H1 (cell line): ENCODE measurements at regions not wholly inside any gene's neighbourhood (a gene's known extent, or its start where the extent isn't known, plus 50 kb on each side); places are given as distances from the start of the nearest gene placed in this dataset.

Experiments used
- BRCA1 ChIP-seq: IDR thresholded peaks from 2 replicates; pipeline ENCODE4 v1.6.1; 2012; ENCODE audit warnings: low read depth, low read length, improper control_type of control experiment
- CHD2 ChIP-seq: IDR thresholded peaks from 2 replicates; pipeline ENCODE4 v1.6.1; 2012; ENCODE audit warnings: low read length, improper control_type of control experiment
- EZH2 ChIP-seq: fragments of 200-600 bp; sonication (generic); IDR thresholded peaks from 2 replicates; pipeline ENCODE4 v1.7.1; 2012; ENCODE audit warnings: low read depth, mild to moderate bottlenecking, moderate library complexity, low read length, inconsistent platforms; ENCODE audit not compliant: severe bottlenecking
- NRF1 ChIP-seq: IDR thresholded peaks from 2 replicates; pipeline ENCODE4 v1.6.1; 2011; ENCODE audit warnings: mild to moderate bottlenecking, low read depth, low read length, improper control_type of control experiment
- POLR2A ChIP-seq, 2 experiments: IDR thresholded peaks; 1 replicate in 1 of 2; 2 replicates in 1 of 2; pipeline ENCODE4 v1.6.1; 2011; ENCODE audit warnings: low read depth in 2 of 2, low read length in 2 of 2, mild to moderate bottlenecking in 2 of 2; ENCODE audit errors: control extremely low read depth in 1 of 2
- POLR2AphosphoS5 ChIP-seq: IDR thresholded peaks from 2 replicates; pipeline ENCODE4 v1.6.1; 2011; ENCODE audit warnings: low read depth, low read length
- TF ChIP-seq, protein P1 (sequence below): fragments of 300-600 bp; sonication (generic); IDR thresholded peaks from 2 replicates; pipeline ENCODE4 v1.7.1; 2012; ENCODE audit warnings: low read length, moderate library complexity, mild to moderate bottlenecking, inconsistent platforms; ENCODE audit not compliant: insufficient replicate concordance
- TF ChIP-seq, protein P2 (sequence below), 3 experiments: IDR thresholded peaks; 1 replicate in 2 of 3; 2 replicates in 1 of 3; pipeline versions ENCODE4 v1.5.1 to v1.6.1; 2011; ENCODE audit warnings: low read length in 3 of 3, mild to moderate bottlenecking in 3 of 3, inconsistent platforms in 2 of 3, low read depth in 1 of 3, moderate library complexity in 1 of 3; ENCODE audit not compliant: insufficient read depth in 1 of 3; ENCODE audit errors: control extremely low read depth in 1 of 3

DNA sequence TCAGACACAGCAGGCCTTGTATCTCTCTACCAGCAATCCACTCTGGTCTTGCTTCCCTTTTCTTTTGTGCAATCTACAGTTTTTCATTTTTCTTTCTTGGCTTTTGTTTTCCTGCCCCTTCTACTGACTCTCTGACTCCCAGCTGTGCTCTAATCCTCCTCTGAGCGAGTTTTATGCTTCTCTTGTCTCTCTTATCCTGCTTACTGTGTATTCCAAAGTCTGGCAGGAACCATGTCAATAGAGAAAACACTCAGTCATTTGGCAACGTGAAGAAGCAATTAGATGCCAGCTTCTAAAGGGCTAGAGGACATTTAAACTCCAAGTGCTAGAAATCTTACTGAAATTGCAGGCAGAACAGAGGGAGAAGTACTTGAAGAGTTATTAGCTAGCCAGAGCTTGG is 984.6 kb upstream of the TENM3 start:
- TF ChIP-seq, protein P1, sequence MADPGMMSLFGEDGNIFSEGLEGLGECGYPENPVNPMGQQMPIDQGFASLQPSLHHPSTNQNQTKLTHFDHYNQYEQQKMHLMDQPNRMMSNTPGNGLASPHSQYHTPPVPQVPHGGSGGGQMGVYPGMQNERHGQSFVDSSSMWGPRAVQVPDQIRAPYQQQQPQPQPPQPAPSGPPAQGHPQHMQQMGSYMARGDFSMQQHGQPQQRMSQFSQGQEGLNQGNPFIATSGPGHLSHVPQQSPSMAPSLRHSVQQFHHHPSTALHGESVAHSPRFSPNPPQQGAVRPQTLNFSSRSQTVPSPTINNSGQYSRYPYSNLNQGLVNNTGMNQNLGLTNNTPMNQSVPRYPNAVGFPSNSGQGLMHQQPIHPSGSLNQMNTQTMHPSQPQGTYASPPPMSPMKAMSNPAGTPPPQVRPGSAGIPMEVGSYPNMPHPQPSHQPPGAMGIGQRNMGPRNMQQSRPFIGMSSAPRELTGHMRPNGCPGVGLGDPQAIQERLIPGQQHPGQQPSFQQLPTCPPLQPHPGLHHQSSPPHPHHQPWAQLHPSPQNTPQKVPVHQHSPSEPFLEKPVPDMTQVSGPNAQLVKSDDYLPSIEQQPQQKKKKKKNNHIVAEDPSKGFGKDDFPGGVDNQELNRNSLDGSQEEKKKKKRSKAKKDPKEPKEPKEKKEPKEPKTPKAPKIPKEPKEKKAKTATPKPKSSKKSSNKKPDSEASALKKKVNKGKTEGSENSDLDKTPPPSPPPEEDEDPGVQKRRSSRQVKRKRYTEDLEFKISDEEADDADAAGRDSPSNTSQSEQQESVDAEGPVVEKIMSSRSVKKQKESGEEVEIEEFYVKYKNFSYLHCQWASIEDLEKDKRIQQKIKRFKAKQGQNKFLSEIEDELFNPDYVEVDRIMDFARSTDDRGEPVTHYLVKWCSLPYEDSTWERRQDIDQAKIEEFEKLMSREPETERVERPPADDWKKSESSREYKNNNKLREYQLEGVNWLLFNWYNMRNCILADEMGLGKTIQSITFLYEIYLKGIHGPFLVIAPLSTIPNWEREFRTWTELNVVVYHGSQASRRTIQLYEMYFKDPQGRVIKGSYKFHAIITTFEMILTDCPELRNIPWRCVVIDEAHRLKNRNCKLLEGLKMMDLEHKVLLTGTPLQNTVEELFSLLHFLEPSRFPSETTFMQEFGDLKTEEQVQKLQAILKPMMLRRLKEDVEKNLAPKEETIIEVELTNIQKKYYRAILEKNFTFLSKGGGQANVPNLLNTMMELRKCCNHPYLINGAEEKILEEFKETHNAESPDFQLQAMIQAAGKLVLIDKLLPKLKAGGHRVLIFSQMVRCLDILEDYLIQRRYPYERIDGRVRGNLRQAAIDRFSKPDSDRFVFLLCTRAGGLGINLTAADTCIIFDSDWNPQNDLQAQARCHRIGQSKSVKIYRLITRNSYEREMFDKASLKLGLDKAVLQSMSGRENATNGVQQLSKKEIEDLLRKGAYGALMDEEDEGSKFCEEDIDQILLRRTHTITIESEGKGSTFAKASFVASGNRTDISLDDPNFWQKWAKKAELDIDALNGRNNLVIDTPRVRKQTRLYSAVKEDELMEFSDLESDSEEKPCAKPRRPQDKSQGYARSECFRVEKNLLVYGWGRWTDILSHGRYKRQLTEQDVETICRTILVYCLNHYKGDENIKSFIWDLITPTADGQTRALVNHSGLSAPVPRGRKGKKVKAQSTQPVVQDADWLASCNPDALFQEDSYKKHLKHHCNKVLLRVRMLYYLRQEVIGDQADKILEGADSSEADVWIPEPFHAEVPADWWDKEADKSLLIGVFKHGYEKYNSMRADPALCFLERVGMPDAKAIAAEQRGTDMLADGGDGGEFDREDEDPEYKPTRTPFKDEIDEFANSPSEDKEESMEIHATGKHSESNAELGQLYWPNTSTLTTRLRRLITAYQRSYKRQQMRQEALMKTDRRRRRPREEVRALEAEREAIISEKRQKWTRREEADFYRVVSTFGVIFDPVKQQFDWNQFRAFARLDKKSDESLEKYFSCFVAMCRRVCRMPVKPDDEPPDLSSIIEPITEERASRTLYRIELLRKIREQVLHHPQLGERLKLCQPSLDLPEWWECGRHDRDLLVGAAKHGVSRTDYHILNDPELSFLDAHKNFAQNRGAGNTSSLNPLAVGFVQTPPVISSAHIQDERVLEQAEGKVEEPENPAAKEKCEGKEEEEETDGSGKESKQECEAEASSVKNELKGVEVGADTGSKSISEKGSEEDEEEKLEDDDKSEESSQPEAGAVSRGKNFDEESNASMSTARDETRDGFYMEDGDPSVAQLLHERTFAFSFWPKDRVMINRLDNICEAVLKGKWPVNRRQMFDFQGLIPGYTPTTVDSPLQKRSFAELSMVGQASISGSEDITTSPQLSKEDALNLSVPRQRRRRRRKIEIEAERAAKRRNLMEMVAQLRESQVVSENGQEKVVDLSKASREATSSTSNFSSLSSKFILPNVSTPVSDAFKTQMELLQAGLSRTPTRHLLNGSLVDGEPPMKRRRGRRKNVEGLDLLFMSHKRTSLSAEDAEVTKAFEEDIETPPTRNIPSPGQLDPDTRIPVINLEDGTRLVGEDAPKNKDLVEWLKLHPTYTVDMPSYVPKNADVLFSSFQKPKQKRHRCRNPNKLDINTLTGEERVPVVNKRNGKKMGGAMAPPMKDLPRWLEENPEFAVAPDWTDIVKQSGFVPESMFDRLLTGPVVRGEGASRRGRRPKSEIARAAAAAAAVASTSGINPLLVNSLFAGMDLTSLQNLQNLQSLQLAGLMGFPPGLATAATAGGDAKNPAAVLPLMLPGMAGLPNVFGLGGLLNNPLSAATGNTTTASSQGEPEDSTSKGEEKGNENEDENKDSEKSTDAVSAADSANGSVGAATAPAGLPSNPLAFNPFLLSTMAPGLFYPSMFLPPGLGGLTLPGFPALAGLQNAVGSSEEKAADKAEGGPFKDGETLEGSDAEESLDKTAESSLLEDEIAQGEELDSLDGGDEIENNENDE = no peak
- no peak for TF ChIP-seq BRCA1
- no peak for TF ChIP-seq POLR2AphosphoS5
- TF ChIP-seq CHD2 = no peak
- TF ChIP-seq, protein P2, sequence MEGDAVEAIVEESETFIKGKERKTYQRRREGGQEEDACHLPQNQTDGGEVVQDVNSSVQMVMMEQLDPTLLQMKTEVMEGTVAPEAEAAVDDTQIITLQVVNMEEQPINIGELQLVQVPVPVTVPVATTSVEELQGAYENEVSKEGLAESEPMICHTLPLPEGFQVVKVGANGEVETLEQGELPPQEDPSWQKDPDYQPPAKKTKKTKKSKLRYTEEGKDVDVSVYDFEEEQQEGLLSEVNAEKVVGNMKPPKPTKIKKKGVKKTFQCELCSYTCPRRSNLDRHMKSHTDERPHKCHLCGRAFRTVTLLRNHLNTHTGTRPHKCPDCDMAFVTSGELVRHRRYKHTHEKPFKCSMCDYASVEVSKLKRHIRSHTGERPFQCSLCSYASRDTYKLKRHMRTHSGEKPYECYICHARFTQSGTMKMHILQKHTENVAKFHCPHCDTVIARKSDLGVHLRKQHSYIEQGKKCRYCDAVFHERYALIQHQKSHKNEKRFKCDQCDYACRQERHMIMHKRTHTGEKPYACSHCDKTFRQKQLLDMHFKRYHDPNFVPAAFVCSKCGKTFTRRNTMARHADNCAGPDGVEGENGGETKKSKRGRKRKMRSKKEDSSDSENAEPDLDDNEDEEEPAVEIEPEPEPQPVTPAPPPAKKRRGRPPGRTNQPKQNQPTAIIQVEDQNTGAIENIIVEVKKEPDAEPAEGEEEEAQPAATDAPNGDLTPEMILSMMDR (IDR thresholded peaks at IDR 0.05; ENCODE audit: control extremely low read depth in 1 of 3, insufficient read depth in 1 of 3, low read depth in 1 of 3, low read length in 3 of 3) = no peak
- TF ChIP-seq POLR2A (IDR thresholded peaks at IDR 0.05; ENCODE audit: control extremely low read depth in 1 of 2, low read depth in 2 of 2, low read length in 2 of 2) = no peak
- TF ChIP-seq NRF1 = no peak
- no peak for TF ChIP-seq EZH2
